Inflammatory macrophage treated with lipopolysaccharide for 1 hour (primary cell): ENCODE measurements at regions not wholly inside any gene's neighbourhood (a gene's known extent, or its start where the extent isn't known, plus 50 kb on each side); places are given as distances from the start of the nearest gene placed in this dataset.
"Not testable (repeated sequence)": the region's sequence is repeated elsewhere in the genome, so short reads cannot be mapped to it uniquely, and the experiment has no call there.

Source experiments
- DNase-seq, 2 donors: peaks; one replicate each; pipeline ENCODE4 v3.0.0-alpha.2; 2020 to 2022

DNA sequence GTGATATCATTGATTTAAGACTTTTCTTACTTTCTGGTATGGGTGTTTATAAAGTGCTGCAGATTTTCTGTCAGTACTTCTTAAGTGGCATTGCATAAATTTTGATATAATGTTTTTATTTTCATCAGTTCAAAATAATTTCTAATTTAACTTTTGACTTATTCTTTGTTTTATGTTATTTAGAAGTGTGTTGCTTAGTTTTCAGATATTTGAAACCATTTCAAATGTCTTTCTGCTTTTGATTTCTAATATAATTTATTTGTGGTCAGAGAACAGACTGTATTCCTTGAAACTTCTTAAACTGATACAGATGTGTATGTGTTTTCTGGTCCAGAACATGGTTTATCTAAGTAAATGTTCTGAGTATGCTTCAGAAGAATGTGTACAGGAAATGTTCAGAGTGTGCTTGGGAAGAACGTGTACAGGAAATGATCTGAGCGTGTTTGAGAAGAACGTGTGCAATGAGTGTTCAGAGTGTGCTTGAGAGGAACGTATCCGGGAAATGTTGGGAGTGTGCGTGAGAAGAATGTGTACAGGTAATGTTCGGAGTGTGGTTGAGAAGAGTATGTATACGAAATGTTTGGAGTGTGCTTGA is 265.7 kb upstream of the HS6ST1 start:
- no peak for DNase-seq

- DNase-seq, result no peak
These were observed 267.0 kb upstream of the HS6ST1 start for GRCh38 chr2:128585706-128586105.

GRCh38 chr2:128589681-128590080 is 271.0 kb upstream of the HS6ST1 start:
- DNase-seq, result no peak

- no peak for DNase-seq
These were observed 271.8 kb upstream of the HS6ST1 start for GRCh38 chr2:128590309-128591021.

- DNase-seq, result no peak
These were observed 272.6 kb upstream of the HS6ST1 start for GRCh38 chr2:128591022-128591860.

DNA sequence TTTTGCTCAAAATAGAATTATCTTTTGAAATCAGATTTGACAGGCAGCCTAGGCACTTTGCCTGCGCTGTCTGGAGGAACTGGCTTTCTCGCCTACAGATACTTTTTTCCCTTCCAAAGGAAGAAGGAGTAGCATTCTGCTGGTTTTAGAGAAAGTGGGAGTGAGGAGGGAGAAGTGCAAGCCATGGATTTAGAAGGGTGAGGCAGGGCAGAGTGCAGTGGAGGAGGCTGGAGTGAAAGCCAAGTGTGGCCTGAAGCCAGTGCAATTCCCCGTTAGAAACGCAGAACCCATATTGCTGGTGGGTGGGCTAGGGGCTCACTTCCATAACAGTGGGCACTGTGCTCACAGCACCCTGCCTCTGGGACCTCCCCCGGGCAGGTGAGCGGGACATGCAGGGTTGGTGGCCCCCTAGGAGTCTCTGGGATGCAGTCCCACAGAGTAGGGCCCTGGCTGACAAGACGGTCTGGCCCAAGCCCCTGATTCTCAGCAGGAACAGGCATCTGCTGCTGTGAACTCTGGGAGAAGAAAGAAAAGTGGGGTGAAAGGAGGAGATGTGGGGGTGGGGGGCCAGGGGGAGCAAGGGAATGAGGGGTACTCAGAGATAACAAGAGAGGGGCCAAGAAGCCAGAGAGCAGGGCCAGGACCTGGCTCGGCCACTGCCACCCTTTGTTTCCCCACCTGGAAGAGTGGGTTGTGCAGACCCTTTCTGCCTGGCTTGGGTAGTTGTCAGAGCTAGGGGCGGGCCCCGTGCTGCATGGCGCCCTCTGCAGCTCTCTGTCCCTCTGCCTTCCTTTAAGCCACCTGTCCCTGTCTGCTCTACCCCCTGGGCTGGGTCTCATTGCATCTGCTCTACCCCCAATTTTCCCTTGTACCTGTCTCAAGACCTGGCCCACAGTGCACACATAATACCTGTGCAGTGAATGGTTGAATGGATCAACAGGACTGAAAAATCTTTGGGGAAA is 273.5 kb upstream of the HS6ST1 start:
- DNase-seq, result no peak

GRCh38 chr2:128593518-128593878 is 274.8 kb upstream of the HS6ST1 start:
- no peak for DNase-seq

GRCh38 chr2:128593879-128594650 is 275.4 kb upstream of the HS6ST1 start:
- DNase-seq, result no peak

GRCh38 chr2:128594651-128594910 is 275.9 kb upstream of the HS6ST1 start:
- no peak for DNase-seq

GRCh38 chr2:128594953-128595677 is 276.4 kb upstream of the HS6ST1 start:
- no peak for DNase-seq

DNA sequence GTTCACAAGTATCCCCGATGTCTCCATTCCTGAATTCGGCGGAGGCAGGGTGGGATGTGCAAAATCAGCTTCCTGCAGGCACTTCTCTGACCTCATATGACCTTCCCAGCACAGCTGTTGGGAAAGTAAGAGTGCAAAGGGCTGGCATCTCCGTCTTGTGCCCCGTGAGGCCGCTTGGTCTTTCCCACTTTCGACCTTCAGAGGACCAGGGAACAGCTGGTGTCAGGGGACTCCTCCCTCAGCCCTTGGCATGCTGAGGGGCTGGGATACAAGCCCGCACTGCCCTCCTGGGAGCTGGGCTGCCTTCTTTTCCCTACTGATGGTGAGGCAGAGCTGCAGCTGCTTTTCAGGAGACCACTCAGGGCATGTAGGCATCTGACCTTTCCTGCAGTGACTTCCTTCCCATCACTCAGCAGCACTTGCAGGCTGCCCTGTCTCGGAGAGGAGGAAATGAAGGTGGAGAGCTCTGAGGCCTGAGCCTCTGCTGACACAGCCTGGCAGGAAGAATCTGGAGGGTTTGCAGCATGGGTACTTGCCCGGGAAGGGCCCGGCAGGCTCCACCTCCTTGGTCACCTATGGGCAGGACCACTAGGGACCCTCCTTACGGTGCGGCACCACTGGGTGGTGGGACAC is 277.2 kb upstream of the HS6ST1 start:
- DNase-seq, result no peak

DNA sequence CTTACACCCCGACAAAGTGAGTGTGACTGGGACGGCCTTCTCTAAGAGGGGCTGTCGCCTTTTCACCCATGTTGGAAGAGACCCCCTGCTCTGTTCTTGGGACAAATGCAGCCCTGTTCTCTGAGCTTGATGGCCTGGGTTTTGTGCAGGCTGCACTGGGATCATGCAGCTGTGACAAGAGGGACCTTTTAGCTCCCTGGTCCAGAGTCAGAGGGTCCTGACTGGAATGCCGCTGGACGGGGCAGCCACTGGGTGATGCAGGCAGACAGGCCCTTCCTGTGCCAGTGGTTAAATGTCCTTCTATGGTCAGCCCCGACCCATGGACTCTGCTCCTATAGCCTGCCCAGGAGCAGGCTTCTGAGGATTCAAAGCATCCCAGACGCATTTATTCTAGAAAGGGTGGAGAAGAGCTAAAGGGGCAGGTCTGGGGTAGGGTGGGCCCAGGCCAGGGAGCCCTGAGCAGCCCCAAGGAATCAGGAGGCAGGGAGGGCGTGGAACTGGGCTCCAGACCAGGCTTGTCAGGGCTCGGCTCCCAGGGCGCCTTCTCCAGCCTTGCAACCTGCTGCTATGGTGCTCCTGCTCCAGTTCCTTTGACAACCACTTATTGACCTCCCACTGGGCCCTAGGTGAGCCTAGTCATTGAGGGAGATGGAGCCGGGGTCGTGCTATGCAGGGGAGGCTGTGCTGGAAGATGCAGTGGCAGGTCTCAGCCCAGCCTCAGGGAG is 277.9 kb upstream of the HS6ST1 start:
- DNase-seq, result no peak

DNA sequence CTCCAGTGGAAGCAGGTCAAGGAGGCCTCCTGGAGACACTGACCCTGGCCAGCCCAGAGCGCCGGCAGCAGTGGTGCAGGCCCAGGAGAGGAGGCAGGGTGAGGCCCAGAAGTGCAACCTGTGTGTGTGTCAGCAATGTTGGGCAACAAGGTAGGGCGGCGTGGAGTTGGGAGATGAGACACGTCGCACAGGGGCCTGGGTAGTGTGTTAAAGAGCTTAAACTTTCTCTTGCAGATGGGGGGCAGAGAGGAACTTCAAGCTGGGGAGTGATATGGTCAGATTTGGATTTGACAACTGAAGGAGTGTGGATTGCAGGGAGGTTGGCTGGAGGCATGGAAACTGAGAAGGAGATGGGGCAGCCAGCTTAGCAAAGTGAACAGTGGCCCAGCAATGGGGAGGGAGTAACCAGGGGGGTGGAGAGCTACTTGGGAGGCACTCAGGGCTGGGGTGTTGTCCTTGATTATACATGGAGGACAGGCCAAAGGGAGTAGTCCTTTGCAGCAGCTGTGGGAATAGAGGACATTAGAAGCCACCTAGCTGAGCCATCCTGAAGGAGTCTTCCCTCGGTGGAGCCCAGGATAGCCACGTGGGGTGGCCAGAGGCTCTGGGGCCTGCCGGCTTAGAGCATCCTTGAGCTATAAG is 278.6 kb upstream of the HS6ST1 start:
- no peak for DNase-seq

DNA sequence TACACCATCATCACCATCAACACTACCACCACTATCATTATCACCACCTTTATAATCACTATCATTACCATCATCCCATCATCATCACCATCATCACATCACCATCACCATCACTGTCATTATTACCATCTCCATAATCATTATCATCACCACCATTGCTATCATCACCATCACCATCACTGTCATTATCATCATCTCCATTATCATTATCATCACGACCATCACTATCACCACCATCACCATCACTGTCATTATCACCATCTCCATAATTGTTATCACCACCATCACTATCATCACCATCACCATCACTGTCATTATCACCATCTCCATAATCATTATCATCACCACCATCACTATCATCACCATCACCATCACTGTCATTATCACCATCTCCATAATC is 279.6 kb upstream of the HS6ST1 start:
- DNase-seq, result not testable (repeated sequence)

DNA sequence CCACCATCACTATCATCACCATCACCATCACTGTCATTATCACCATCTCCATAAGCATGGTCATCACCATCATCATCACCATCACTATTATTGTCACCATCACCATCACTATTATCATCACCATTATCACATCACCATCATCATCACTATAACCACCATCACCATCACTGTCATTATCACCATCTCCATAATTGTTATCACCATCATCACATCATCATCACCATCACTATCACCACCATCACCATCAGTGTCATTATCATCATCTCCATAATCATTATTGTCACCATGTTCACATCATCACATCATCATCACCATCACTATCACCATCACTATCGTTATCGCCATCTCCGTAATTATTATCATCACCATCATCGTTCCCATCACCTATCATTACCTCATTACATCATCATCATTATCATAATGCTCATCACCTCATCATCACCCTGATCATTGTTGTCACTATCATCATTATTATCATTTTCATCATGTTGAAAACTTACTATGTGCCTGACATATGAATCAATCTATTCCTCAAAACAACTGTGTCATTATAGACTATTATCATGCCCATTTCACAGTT is 280.3 kb upstream of the HS6ST1 start:
- DNase-seq, result no peak

- no peak for DNase-seq
These were observed 281.0 kb upstream of the HS6ST1 start for GRCh38 chr2:128599700-128600099.

DNA sequence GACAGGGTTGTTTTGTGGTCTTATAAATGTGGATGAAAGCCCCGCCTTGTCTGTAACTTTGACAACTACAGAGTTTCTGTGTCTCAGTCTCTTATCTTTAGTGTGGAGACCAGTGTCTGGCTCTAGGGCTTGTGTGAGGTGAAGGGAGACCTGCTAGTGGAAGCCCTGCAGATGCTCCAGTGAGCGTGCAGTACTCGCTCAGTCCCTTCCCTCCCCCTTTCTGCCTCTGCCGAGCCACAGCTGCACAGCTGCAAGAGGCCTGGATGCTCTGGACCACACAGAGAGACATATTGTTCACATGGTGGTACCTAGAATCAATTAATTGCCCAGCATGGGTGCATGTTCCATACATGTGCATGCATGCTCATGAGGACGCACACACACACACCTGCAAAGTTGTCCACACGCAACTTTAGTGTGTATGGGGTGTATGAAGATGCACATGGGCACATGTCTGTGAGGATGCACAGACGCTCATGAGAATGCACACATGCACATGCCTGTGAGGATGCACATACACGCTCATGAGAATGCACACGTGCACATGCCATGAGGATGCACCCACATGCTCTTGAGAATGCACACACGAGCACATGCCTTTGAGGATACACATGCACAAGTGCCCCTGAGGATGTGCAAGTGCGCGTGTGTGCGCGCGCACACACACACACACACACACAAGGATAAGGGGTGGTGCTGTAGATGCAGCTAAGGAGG is 282.1 kb upstream of the HS6ST1 start:
- no peak for DNase-seq

GRCh38 chr2:128601298-128602037 is 282.8 kb upstream of the HS6ST1 start:
- no peak for DNase-seq
